HG03064 (cell line): ENCODE measurements at regions not wholly inside any gene's neighbourhood (a gene's known extent, or its start where the extent isn't known, plus 50 kb on each side); places are given as distances from the start of the nearest gene placed in this dataset.

Source experiments
- ATAC-seq: cut with Tn5 transposase; IDR thresholded peaks from one replicate; pipeline ENCODE4 v1.9.1; 2021; ENCODE audit warnings: low read depth; ENCODE audit not compliant: unreplicated experiment

DNA sequence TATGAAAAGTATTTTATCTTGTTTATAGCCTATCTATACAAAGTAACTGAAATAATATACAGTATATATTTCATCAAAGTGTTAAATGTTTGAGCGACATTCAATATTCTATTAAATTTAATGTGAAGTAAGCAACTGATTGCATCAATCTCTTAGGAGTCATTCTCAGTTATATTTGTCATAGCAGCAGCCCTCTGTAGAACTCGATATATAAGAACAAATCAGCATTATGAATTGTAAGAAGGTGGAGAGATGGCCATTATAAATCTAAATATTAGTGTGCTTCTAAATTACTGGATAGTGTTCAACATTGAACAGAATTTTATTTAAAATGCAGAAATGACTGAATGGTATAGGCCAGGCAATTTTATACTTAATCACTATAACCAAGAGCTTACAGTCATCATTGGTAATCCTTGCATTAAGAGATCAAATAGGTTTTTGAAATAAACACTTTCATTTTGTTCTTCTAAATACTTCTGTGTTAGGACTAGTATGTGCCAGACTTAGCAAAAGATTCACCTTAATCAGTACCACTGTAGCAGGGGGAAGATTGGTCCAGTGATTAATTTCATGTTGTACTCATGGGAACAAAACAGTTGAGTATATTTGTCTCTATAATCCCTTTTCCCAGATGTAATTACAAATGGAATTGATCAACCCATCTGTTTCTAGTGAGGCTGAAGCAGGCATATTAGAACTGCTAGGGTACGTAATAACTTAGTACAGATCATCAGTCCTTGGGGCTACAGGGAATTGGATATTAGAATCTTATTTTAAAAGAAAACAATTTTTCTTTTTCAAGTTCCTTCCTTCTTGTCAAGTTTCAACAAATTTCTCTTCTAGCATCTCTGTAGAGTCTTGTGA is 108.3 kb upstream of the TYRP1 start:
- ATAC-seq = no peak

DNA sequence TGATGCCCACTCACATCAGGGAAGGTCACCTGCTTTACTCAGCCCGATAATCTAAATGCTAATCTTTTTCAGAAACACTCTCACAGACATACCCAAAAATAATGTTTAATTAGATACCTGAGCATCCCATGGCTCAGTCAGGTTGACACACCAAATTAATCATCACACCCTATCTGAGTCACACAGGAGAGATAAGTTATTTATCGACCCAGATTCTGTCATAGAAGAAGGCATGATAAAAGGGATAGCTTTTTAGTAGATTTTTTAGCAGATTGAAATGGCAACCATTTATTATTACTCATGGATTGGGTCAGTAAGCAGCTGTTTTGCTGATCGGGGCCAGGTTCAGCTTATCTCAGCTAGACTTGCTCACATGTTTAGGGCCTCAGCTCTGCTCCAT is 97.8 kb upstream of the TYRP1 start:
- no peak for ATAC-seq

DNA sequence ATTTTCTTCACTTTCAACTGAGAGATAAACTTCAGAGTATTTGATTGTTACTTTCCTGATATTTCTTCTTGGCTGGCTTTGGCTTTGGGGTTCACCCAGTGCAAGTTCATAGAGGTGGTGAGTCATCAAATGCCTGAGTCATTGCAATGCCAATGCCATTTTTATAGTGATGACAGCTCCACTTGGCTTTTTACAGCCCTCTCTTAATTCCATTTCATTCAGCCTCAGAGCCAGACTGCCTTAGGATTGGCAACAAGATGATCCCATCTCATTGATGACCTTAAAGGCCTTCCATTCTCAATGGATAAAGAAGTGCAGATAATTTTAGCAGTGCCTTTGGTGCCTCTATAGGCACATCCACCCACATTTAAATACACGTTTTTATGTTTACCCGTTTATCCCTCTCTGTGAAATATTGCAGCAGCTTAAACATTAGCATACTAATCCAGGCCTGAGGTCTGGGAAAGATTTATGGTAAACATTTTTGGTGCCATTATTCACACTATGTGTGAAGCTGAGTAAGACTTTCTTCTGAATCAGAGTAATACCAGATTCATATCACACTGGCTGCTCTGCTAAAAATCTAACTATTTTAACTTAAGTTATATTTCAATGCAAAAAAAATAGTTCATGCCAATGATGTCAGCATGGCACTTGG is 88.9 kb upstream of the TYRP1 start:
- no peak for ATAC-seq

DNA sequence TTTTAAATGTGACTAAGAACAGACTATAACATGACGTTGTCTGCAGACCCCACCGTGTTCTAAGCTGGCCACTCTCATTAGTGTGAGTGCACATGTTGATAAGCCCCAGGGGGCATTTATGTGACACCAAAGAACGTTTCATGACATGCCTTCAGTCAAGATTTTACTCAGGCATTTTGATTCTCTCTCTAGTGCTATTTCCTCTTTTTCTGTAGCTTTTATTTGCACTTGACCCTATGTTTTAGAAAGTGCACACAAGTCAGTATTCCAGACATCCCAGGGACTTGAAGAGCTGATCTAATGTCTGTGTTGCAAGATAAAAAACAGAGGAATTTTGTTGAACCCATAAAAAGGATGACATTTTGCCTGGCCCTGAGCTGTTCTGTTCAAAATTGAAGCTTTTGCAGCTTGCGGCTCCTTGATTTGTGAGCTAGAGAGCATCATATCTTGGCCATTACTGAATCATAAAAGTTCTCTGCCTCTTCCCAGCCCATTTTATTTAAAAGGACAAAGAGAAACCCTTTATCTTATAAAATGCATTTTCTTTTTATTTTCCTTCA is 80.9 kb upstream of the TYRP1 start:
- no peak for ATAC-seq

DNA sequence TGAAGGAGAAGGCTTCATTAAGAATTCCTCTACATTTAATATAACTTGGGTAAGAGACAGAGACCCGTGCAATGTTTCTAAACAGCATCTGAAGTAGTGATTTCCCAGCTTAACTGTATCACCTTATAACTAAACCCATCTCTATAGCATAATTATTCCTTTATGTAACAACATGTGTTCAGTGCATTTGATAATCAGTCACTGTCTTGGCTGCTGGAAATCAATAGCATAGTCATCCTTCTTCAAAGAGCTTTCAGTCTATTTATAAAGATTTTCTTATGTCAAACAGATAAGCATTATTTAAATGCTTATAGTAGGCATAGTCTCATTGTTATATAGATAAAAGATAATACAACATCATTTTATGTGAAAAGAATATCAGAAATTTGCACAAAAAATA is 80.1 kb upstream of the TYRP1 start:
- ATAC-seq = no peak

DNA sequence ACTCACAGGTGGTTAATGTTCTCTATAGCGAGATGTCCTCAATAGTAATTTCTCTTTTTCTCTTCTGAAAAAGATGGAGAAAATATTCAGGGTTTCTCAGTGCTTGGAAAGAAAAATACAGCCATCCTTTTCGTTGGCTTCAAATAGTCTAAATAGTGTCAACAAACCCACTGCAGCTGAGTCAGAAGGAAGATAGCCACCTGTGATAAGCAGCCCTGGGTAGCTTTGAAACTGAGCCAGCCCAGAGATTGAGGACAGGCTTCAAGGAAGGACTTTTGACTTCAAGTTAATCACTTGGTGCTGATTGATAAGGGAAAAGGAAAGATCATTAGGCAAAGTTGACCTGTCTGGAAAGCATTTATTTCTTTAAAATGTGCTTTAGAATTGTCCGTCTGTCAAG is 78.7 kb upstream of the TYRP1 start:
- no peak for ATAC-seq

DNA sequence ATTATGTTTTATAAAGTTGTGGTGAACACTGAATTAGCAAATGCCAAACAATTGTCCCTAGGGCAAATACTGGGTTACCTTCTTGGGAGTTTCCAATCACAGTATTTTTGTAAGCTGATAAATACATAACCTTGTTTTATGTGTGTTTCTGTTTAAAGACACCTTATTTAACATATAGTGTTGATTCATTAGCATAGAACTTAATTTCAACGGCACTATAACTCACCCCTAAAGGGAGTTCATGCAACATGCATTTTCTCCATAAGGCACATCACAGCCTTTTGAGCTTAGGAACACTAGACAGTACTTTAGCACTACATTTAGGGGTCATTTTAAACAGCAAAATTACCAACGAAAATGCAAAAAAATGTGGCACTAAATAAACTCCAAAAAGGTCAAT is 74.2 kb upstream of the TYRP1 start:
- ATAC-seq = no peak

DNA sequence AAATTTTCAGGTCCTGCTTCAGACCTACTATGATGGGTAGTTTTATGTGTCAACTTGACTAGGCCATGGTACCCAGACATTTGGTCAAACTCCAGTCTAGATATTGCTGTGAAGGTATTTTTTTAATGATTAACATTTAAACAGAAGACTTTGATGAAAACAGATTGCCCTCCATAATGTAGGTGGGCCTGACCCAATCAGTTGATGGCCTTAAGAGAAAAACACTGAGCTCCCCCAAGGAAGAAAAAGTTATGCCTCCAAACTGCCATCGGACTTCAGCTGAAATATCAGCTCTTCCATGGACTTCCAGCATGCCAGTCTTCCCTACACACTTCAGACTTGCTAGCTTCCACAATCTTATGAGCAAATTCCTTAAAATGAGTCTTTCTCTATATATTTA is 67.3 kb upstream of the TYRP1 start:
- ATAC-seq = no peak

DNA sequence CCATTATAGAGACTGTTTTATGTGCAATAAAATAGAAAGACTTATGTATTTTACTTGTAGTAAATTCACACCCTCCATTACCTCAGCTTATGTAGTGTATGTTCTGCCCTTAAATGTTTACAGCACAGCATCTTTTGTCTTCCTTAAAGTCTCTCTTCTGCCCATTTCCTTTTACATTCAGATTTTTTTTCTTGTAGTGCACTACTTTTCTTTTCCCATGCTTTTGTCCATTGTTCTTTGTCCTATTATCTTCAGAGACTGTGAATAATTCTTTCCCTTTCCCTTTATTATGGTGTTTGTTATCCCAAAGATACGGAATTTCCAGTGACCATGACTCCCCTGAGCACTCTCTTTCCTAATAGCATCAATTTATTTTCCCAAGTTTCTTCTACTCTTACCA is 66.1 kb upstream of the TYRP1 start:
- no peak for ATAC-seq

DNA sequence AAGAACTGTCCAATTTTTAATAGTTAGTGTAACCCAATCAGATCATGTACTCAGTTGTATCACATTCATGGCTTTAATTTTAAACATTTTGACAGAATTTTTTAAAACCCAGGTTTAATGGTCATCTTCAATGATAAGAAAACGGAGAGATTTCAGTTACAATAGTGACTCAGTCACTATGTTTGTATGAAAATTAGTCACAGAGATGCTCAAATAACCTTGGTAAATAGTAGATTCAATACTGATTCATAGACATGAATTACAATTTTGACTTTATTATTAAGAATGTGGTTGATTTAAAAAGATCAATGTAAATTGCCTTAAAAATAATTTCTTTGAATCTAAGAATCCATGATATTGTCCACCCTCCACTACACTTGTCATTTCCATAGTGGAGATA is 64.6 kb upstream of the TYRP1 start:
- no peak for ATAC-seq

DNA sequence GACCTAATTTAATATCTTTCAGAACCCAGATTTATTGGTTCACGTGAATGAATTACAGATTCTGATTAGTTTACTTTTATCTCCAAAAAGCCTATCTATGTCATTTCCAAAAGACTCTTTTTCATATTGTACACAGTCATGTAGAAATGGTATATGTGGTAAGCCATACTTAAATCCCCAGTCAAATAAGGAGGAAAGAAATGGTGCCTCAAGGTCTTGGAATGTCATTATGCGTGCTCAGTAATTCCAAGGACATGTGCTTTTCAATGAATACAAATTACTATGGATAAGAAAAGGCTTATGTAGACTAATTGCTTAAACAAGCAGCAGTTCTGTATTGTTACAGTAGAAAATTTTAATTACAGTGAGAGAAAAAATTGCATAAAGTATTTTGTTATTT is 64.1 kb upstream of the TYRP1 start:
- ATAC-seq = no peak

DNA sequence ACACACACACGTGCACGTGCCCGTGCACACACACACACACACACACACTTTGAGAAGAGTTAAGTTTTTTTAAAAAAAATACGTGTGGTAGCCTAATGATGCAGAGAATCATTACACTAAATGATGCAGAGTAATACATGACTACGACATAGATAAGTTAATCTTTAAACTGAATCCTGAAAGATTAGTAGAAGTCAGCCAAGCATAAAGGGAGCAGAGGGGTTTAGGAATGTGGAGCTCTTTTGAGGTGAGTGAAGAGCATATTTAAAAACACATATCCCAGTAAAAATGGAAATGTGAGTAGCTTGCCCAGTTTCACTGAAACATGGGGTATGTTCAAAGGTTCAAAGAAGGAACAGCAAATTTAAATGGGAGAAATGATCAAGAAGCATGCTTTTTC is 61.3 kb upstream of the TYRP1 start:
- ATAC-seq = no peak

DNA sequence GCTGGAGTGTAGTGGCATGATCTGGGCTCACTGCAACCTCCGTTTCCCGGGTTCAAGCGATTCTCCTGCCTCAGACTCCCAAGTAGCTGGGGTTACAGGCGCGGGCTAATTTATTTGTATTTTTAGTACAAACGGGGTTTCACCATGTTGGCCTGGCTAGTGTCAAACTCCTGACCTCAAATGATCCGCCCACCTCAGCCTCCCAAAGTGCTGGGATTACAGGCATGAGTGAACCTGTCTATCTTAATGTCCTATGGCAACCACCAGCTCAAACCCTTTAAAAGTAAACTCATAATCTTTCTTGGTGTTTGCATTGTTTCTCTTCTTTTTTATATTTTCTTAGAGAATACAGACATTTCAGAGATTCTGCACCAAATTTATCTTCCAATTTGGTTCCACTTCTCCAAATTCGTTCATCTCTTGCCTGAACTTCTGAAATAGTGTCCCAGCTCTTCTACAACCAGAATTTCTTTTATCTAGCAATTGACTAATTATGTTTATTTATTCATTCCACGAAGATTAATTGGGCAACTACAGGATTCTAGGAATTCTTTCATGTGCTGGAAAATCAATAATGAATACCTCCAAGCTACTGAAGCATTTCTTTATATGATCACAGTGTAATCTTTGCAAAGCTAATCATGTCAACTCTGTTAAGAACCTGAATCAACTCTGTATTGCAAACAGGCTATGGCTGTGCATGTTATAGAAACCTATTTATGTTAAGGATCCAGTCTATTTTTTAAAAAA is 60.0 kb upstream of the TYRP1 start:
- no peak for ATAC-seq

DNA sequence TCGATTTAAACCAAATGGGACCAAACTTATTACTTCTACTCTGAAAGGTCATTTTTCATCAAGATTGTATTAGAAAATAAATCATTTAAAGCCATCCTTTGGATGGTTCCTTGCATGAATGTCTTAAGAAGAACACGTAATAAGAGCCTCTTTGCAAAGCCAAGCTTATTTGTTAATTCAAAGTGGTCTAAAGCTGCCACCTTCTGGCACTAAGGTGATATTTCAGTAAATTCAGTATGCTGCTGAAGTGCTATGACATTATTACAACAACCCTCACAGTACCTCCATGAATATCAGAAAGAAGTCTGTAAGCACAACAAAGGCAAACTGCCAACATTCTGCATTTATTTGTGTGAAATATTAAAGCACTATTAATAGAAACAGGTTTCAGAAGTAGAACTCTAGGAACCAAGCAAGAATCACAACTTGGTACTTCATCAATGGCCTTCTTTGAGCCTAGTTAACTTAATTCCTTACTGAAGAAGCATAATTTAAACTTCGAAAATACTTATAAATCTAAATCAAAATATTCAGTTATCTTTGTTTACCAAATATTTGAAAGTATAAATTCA is 53.1 kb upstream of the TYRP1 start:
- ATAC-seq = no peak

DNA sequence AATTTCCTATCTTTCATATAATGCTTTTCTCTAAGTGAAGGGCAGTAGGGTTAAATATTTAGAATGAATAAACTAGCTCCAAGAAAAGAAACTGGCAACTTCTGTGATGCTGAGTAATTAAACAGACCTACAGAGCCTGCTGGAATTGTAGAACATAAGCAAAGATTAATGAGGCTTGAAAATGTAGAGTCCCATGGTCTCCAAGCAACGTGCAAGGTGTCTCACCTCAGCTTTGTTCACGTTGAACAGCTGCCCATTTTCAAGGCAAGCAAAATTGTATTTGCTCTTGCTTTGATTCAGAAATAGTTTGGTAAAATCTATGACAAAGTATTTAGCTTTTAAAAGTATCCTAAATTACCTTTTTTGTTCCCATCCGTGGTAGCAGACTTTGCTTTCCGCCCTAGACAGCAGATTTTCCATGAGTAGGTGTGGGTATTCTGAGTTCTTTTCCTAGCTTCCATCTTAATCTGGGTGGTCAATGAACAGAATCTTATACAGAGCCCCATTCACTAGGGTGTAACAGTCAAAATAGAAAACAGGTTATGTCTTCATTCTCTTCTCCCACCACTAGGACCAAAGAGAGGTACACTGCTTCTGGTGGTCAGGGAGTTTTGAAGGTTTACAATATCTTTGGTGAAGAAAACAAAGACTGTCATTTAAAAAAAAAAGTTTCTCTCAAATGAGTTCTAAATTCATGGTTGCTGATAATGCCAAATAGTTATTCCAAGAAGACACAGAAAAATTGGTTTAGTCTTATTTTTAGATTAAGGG is 52.1 kb upstream of the TYRP1 start:
- ATAC-seq = no peak
